GM19023 (cell line): ENCODE measurements at regions not wholly inside any gene's neighbourhood (a gene's known extent, or its start where the extent isn't known, plus 50 kb on each side); places are given as distances from the start of the nearest gene placed in this dataset.
"Not testable (repeated sequence)": the region's sequence is repeated elsewhere in the genome, so short reads cannot be mapped to it uniquely, and the experiment has no call there.

Experiments
- ATAC-seq: cut with Tn5 transposase; IDR thresholded peaks from one replicate; pipeline ENCODE4 v1.9.1; 2021; ENCODE audit warnings: mild to moderate bottlenecking, moderate library complexity; ENCODE audit not compliant: unreplicated experiment

- not testable (repeated sequence) for ATAC-seq
These were observed 303.3 kb upstream of the DPP6 start for GRCh38 chr7:153748885-153749284.

- ATAC-seq = not testable (repeated sequence)
These were observed 286.3 kb upstream of the DPP6 start for GRCh38 chr7:153765869-153766268.

DNA sequence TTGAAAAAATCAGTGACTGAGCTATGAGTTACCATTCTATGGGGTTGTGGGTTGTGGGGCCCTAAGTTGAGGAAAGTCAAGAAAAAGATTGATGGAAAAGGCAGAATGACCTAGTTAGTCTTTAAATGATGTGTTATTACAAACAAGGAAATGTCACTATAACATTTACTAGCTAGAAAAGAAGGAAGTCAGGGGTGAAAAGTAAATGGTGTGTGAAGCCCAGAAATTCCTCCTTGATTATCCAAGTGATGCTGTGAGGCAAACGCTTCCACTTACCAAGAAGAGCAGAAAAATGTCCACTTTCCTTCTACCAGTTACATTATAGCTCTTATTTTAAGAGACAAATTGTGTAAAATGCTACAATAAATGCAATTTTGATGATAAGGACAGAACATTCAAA lies 285.3 kb upstream of the DPP6 start:
- ATAC-seq = not testable (repeated sequence)

GRCh38 chr7:153772966-153773365 lies 279.2 kb upstream of the DPP6 start:
- ATAC-seq = no peak

DNA sequence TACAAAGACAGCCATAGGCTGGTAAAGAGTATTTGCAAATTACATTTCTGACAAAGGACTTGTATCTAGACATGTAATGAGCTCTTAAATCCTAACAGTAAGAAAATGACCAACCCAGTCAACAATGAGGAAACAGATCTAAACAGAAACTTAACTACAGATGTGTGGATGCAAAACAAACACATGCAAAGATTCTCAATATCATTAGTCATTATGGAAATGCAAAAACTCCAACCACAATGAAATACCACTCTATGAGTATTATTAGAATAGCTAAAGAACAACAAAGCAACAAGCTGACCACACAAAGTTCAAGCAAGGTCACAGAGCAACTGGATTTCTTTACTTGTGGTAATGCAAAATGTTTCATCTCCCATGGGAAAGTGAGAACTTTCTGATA lies 275.3 kb upstream of the DPP6 start:
- ATAC-seq = not testable (repeated sequence)

- ATAC-seq = not testable (repeated sequence)
These were observed 254.8 kb upstream of the DPP6 start for GRCh38 chr7:153797363-153797762.

DNA sequence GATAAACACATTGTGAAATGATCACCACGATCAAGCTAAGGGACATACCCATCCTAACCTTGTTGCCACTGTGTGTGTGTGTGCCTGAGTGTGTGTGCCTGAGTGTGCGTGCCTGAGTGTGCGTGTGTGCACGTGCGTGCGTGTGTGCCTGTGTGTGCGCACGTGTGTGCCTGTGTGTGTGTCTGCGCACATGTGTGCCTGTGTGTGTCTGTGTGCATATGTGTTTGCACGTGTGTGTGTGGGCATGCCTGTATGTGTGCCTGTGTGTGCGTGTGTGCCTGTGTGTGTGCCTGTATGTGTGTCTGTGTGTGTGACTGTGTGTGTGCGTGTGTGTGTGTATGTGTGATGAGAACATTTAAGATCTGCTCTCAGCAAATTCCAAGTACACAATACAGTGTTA lies 244.1 kb upstream of the DPP6 start:
- no peak for ATAC-seq

DNA sequence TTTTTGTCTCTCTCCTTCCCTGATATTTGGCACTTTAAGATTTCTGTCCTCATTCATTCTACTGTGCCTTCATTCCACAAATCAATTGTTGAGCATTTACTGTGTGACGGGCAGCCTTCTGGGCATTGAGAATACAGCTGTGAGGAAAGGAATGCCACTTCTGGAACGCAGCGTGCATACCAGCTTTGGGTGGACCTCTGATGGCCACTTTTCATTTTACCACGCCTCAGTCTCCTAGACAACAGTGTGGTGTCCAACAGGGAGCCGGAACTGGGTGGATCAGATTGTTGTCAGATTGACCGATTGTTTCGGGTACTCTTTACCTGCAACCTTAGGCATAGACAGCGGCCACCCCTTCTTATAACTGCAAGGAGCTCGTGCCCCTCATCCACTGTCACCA lies 222.7 kb upstream of the DPP6 start:
- no peak for ATAC-seq

- no peak for ATAC-seq
These were observed 220.0 kb upstream of the DPP6 start for GRCh38 chr7:153832160-153832559.

DNA sequence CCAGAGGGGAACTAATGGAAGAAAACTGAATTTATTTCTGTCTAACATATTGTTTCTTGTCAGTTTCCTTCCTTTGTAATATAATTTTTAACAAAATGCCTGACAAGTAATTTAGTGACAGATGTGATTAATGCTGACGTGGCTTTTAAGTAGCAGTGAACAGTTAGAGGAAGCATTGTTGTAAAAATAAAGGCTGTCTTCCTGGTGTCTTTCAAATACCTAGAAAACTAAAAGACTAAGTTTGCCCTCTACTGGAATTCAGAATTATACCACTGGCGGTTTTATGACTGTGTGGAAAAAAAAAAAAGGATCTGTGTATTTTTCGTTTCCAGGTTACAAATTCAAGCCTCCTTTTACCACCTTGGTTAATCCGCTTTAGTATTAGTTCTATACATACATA lies 217.1 kb upstream of the DPP6 start:
- no peak for ATAC-seq

- no peak for ATAC-seq
These were observed 216.4 kb upstream of the DPP6 start for GRCh38 chr7:153835712-153836265.

DNA sequence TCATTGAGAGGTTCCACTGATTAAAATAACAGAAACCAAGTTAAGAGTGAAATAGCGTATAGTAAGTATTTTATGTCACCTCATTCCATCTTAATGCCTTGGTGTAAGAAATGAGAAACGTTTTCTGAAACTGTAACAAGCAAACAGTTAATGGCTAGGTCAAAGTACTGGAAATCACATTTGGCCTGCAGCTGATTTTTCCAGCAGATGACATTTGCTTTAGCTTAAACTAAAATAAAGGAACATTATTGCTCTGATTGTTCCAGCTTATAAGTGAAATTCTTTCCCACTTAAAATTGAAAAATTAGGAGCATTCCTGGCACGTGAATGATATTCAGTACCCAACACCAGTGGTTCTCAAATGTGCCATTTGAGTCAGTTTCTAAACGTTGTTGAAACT lies 213.6 kb upstream of the DPP6 start:
- ATAC-seq = no peak

- ATAC-seq = no peak
These were observed 211.3 kb upstream of the DPP6 start for GRCh38 chr7:153840861-153841260.

- ATAC-seq = no peak
These were observed 204.4 kb upstream of the DPP6 start for GRCh38 chr7:153847828-153848227.

GRCh38 chr7:153852261-153852660 lies 199.9 kb upstream of the DPP6 start:
- ATAC-seq = no peak

- no peak for ATAC-seq
These were observed 193.8 kb upstream of the DPP6 start for GRCh38 chr7:153858355-153858754.

DNA sequence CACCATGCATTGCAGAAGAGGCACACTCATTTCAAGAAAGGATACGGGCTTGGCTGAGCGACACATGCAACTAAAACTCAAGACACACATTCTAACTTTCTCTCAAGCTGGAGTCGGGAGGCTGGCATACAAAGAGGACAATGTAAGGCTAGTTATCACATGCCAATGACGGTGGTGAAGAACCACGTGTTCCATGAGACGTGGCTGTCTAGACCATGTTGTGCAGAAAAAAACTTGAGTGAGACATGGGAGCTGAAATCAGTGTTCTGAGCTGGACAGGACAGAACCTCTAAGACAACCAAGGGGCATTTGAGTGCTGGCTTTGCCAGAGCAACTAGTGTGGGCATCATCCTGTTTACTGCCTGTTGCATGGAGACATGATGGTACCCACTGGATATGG lies 193.0 kb upstream of the DPP6 start:
- ATAC-seq = no peak

DNA sequence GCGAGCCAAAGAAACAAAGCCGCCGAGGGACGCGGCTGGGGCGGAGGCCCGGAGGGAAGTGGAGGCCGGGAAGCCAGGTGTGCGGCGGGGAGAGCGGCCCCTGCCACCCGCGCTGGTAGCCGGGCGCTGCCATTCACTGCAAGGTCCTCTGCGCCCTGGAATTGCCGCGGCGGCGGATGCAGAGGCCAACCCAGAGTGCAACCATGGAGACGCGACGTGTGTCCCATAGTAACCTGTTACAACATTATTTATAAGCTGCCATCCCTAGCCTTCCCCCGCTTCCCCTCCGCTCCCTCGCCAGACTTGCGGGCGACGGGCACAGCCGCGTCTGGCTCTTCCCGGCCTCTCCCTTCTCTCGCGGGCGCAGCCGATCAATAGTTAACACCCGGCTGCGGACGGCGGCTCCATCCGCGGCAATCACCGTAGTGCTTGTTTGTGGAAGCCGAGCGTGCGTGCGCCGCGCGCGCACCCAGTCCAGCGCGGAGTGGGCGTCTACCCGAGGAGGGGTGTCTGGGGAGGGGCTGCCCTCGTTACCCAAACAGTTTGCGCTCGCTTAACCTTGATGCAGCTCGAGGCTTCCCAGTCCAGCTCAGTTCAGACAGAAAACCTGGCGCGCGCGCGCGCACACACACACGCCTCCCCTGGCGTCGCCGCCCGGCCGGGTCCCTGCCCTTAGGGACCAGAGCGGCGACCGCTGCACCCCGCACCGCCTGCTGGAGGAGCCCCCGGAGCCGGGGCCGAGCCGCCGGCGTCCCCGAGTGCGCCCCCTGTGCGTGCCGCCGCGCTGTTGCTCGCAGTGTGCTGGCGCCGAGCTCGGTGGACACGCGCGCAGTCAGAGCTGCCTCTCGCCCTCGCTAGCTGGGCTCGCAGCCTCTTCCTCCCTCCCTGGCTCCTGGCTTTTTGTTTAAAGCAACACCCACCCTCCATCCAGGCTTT lies 165.4 kb upstream of the DPP6 start:
- no peak for ATAC-seq

DNA sequence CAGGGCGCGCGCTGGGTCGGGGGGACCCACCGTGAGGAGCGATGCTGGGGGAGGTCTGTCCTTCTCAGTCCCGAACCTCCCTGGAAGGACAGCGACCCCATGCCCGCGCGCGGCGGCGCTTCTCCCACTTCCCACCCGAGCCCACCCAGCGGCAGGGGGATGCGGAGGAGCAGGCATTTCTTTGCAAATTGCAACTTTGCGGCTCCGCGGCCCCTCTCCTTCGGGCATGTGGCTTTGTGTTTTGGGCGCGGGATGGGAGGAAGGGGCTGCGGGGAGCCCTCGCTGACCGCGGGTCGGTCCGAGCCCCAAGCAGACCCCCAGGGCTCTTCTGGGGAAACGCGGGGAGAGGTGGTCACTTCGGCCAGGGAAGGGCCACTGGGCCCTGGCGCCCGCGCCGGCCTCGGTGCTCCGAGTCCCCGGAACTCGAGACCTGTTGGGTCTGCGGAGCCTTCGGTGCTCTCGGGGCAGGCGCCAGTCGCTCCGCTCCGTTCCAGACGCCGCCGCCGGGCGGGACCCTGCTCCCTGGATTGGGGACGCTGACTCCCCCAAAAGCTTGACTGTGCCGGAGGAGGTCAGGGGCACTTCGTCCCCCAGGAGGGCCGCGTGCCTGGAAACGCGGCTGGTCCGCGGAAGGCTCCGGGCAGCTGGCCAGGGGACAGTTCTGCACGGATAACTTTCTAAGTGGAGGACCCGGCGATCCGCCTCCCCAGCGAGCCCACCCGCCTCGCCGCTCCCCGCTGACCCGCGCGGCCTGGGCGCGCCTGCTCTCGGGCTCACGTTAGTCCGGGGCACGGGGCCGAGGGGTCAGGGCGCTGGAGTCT lies 164.2 kb upstream of the DPP6 start:
- no peak for ATAC-seq

DNA sequence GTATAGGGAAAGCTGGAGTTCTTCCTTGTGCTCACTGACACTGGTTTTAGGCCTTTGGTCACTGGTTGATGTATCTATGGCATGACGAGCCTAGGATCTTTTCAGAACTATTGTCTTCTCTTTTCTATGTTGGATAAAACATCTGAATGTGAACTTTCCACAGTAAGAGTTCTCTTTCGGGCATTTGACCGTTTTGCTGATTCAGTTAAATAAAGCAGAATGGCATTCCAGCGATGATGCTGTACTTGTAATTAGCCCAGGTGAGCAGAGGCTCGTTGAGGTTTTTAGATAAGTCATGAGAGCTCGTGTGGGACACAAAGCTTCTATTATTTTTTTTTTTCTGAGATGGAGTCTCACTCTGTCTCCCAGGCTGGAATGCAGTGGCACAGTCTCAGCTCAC lies 160.2 kb upstream of the DPP6 start:
- ATAC-seq = no peak

DNA sequence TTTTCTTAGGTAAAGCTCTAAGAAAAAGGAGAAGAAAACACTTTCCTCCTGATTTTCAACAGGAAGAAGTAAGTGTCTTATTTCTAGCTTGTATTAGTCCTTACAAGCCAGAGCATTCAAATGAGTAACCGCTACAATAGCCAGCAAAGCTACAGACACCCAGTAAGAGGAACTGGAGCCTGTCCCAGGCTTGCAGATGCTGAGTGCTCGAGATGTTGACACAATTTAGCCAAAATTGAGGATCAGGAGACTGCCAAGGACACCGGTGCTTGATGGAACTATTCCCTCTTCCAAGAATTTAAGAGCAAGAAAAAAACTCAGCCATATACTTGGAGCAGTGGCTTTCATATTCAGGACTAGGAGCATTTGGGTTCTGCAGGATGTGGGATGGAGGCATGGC lies 149.3 kb upstream of the DPP6 start:
- ATAC-seq = no peak

DNA sequence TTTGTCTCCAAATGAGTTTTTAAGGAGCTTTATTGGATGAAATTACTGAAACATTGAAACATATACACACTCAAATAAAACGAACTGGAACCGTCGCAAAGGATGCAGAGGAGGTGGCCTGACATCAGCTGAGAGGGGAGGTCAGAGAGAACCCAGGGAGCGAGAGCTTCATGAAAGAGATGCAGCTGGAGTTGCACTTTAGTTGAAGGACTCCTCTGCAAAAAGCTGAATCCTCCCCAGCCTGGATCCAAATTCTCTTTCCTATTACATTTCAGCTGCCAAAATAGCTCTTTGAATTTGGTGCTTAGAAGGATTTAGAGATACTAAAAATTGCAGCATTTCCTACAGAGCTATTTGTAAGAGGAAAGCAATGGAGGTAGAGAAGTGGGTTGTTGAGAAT lies 140.0 kb upstream of the DPP6 start:
- ATAC-seq = no peak
